HepG2 (cell line): ENCODE measurements at regions not wholly inside any gene's neighbourhood (a gene's known extent, or its start where the extent isn't known, plus 50 kb on each side); places are given as distances from the start of the nearest gene placed in this dataset.

Experiments
- ATAC-seq: fragments of 200-7000 bp; cut with Tn5 transposase; 3 replicates; pipeline ENCODE4 v1.9.1; 2020; ENCODE audit warnings: mild to moderate bottlenecking, moderate library complexity
- BruUV-seq: library from RNA; stranded (reverse); fragments of 400-500 nt; replicated peaks from 2 replicates; lab custom pipeline; 2021; lab: Mats Ljungman, UMichigan
- CTCF ChIA-PET: fragments of 300-600 bp; formaldehyde crosslinking; extraction: SDS; loops from one replicate; lab custom pipeline; 2021; ENCODE audit warnings: low total read pairs, inconsistent platforms, low intra/inter-chr PET ratio; lab: Yijun Ruan, JAX
- POLR2A ChIA-PET: fragments of 350-600 bp; sonication (Branson Sonifier 250); formaldehyde crosslinking; loops from one replicate; lab custom pipeline; 2020; ENCODE audit warnings: antibody characterized with exemption, inconsistent platforms; lab: Yijun Ruan, JAX
- DNase-seq: peaks from one replicate; pipeline ENCODE4 v3.0.0-alpha.2; 2015; ENCODE audit warnings: low spot score
- FAIRE-seq: peaks from 3 replicates; lab custom pipeline; 2011; peaks lifted over from hg19 to GRCh38; lab: Jason Lieb, UNC
- H2AFZ ChIP-seq: one replicate; pipeline ENCODE4 v1.6.1; 2011; ENCODE audit warnings: low read length, inconsistent platforms
- H3K27ac ChIP-seq: fragments of 300-600 bp; 3 replicates; pipeline ENCODE4 v1.8.0; 2011; ENCODE audit warnings: mixed run types, mild to moderate bottlenecking, mixed read lengths, low read length, inconsistent platforms; ENCODE audit not compliant: insufficient read depth; ENCODE audit errors: extremely low read length
- H3K27me3 ChIP-seq, 2 experiments: fragments of 200-600 bp in 1 of 2; 2 replicates in 1 of 2; 3 replicates in 1 of 2; pipeline versions ENCODE4 v1.6.0 to v1.8.0; 2011; ENCODE audit warnings: low read length in 2 of 2, mild to moderate bottlenecking in 2 of 2, moderate library complexity in 2 of 2, inconsistent platforms in 1 of 2; ENCODE audit not compliant: insufficient read depth in 2 of 2, control insufficient read depth in 1 of 2
- H3K36me3 ChIP-seq, 2 experiments: fragments of 200-600 bp in 1 of 2; replicated peaks in 1 of 2; 2 replicates in 1 of 2; 3 replicates in 1 of 2; pipeline versions ENCODE4 v1.5.1 to v1.8.0; 2011; ENCODE audit warnings: low read length in 2 of 2, inconsistent platforms in 1 of 2; ENCODE audit not compliant: insufficient read depth in 2 of 2, control insufficient read depth in 1 of 2
- H3K4me1 ChIP-seq: 2 replicates; pipeline ENCODE4 v1.5.1; 2012; ENCODE audit warnings: low read length, inconsistent platforms; ENCODE audit not compliant: insufficient read depth
- H3K4me2 ChIP-seq: 2 replicates; pipeline ENCODE4 v1.6.0; 2011; ENCODE audit warnings: low read depth, low read length, inconsistent platforms
- H3K4me3 ChIP-seq, 3 experiments: fragments of 200-600 bp in 1 of 3; sonication (generic), shearing (Covaris generic) in 1 of 3; replicated peaks in 1 of 3; 2 replicates each; pipeline ENCODE4 v1.5.1; 2011 to 2016; ENCODE audit warnings: low read length in 3 of 3, inconsistent platforms in 2 of 3, low read depth in 2 of 3, mild to moderate bottlenecking in 2 of 3, control low read depth in 1 of 3, mixed read lengths in 1 of 3; ENCODE audit not compliant: insufficient read depth in 1 of 3
- H3K79me2 ChIP-seq: one replicate; pipeline ENCODE4 v1.6.1; 2011; ENCODE audit warnings: low read length, inconsistent platforms; ENCODE audit not compliant: insufficient read depth
- H3K9ac ChIP-seq: 2 replicates; pipeline ENCODE4 v1.6.0; 2011; ENCODE audit warnings: mild to moderate bottlenecking, low read depth, low read length, inconsistent platforms; ENCODE audit not compliant: insufficient read depth
- H3K9me3 ChIP-seq: 2 replicates; pipeline ENCODE4 v1.5.1; 2012; ENCODE audit warnings: mild to moderate bottlenecking, low read length
- H4K20me1 ChIP-seq: 2 replicates; pipeline ENCODE4 v1.6.0; 2011; ENCODE audit warnings: inconsistent platforms, mild to moderate bottlenecking, low read length, moderate library complexity; ENCODE audit not compliant: insufficient read depth
- CSRNP1 ChIP-seq: sonication (generic); formaldehyde crosslinking; IDR thresholded peaks from 2 replicates; pipeline ENCODE4 v1.8.1; 2023; ENCODE audit warnings: mild to moderate bottlenecking, missing genetic modification reagents
- GLI4 ChIP-seq: sonication (generic); formaldehyde crosslinking; IDR thresholded peaks from 2 replicates; pipeline ENCODE4 v1.5.1; 2020; ENCODE audit warnings: missing genetic modification reagents, mild to moderate bottlenecking, moderate library complexity, borderline replicate concordance
- KAT8 ChIP-seq: IDR thresholded peaks from 2 replicates; pipeline ENCODE4 v1.6.1; 2016; ENCODE audit warnings: missing genetic modification reagents, missing compliant biosample characterization
- NFIB ChIP-seq: sonication (generic); formaldehyde crosslinking; IDR thresholded peaks from 2 replicates; pipeline ENCODE4 v1.9.0; 2021; ENCODE audit warnings: missing genetic modification reagents, mild to moderate bottlenecking, borderline replicate concordance
- RARA ChIP-seq: IDR thresholded peaks from 2 replicates; pipeline ENCODE4 v1.6.1; 2016; ENCODE audit warnings: missing genetic modification reagents, missing compliant biosample characterization
- ZFP82 ChIP-seq: sonication (generic); formaldehyde crosslinking; IDR thresholded peaks from 2 replicates; pipeline ENCODE4 v1.5.1; 2020; ENCODE audit warnings: mild to moderate bottlenecking, missing genetic modification reagents, borderline replicate concordance
- ZNF276 ChIP-seq: sonication (generic); formaldehyde crosslinking; IDR thresholded peaks from 2 replicates; pipeline ENCODE4 v1.4.0; 2020; ENCODE audit warnings: mild to moderate bottlenecking, low read depth, missing genetic modification reagents
- ZNF333 ChIP-seq: sonication (generic); formaldehyde crosslinking; IDR thresholded peaks from 2 replicates; pipeline ENCODE4 v1.4.0; 2020; ENCODE audit warnings: mild to moderate bottlenecking, missing genetic modification reagents, borderline replicate concordance
- ZNF557 ChIP-seq: sonication (generic); formaldehyde crosslinking; IDR thresholded peaks from 2 replicates; pipeline ENCODE4 v1.4.0; 2020; ENCODE audit warnings: missing genetic modification reagents
- ZNF746 ChIP-seq: sonication (generic); formaldehyde crosslinking; IDR thresholded peaks from 2 replicates; pipeline ENCODE4 v1.8.0; 2022; ENCODE audit warnings: mild to moderate bottlenecking, missing genetic modification reagents
- WGBS: methylation state at CpG from one replicate; pipeline ENCODE4 v1.1.6; 2017; ENCODE audit warnings: low lambda C conversion rate; 5-methylcytosine and 5-hydroxymethylcytosine counted together
- in situ Hi-C: cut with HindIII; loops from 2 replicates; pipeline ENCODE4 v1.10.0; 2017; ENCODE audit warnings: low pct_unique_long_range_greater_than_20kb; ENCODE audit not compliant: extremely low pct_ligation_motif_present
- intact Hi-C: fragments of 100-400 bp; cut with micrococcal nuclease; formaldehyde crosslinking; loops from one replicate; pipeline ENCODE4 v1.10.0; 2022; ENCODE audit not compliant: unreplicated experiment
- TF ChIP-seq, protein P1 (sequence below): sonication (generic); formaldehyde crosslinking; IDR thresholded peaks from 2 replicates; pipeline ENCODE4 v1.9.0; 2021; ENCODE audit warnings: missing genetic modification reagents, mild to moderate bottlenecking, borderline replicate concordance
- TF ChIP-seq, protein P2 (sequence below): IDR thresholded peaks from 2 replicates; pipeline ENCODE4 v1.4.0; 2020; ENCODE audit warnings: mild to moderate bottlenecking, missing genetic modification reagents

GRCh38 chr4:36704289-36704688 lies 422.9 kb downstream of the DTHD1 start (continued):
- no peak for TF ChIP-seq CSRNP1 (CRISPR knock-in tag)
- TF ChIP-seq RARA (CRISPR knock-in tag): no peak
- no peak for TF ChIP-seq ZNF746 (CRISPR knock-in tag)
- no peak for TF ChIP-seq NFIB (CRISPR knock-in tag)
- no peak for TF ChIP-seq GLI4 (CRISPR knock-in tag)
- TF ChIP-seq, protein P1, sequence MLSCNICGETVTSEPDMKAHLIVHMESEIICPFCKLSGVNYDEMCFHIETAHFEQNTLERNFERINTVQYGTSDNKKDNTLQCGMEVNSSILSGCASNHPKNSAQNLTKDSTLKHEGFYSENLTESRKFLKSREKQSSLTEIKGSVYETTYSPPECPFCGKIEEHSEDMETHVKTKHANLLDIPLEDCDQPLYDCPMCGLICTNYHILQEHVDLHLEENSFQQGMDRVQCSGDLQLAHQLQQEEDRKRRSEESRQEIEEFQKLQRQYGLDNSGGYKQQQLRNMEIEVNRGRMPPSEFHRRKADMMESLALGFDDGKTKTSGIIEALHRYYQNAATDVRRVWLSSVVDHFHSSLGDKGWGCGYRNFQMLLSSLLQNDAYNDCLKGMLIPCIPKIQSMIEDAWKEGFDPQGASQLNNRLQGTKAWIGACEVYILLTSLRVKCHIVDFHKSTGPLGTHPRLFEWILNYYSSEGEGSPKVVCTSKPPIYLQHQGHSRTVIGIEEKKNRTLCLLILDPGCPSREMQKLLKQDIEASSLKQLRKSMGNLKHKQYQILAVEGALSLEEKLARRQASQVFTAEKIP (CRISPR knock-in tag): no peak
- no peak for TF ChIP-seq ZNF557 (CRISPR knock-in tag)

DNA sequence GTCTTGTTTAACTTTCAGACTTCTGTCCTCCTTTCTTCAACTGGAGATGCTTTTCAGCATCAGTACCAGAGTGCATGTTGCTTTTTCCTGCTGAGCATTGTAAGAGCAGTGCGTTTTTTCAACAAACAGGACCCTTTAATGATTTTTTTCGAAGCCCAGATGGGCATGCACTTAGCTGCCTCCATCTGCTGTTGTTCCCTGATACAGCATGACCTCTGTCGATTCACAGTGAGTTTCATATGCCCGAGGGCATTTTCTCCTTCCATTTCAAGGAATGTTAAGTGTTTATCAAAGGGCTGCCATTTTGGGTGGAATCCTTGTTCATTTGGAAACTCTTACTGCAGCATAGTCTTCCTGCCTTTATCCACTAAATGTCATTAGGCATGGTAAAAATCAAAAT lies 428.6 kb downstream of the DTHD1 start:
- no TSS peak for BruUV-seq
- no peak overlapping the region for H3K27ac ChIP-seq
- FAIRE-seq (no peak), ATAC-seq (no peak), DNase-seq (no peak)
- in situ Hi-C loops (no loop called here), intact Hi-C loops (no loop called here)
- H3K9ac ChIP-seq: no peak overlapping the region
- WGBS: 3% methylated on average over 4 of the region's 4 CpGs
- H3K4me1 ChIP-seq: no peaks in the 10 kb centered on the region
- H4K20me1 ChIP-seq: no peaks in the 10 kb centered on the region
- CTCF ChIA-PET: no interaction called here
- no peak overlapping the region for H2AFZ ChIP-seq
- H3K36me3 ChIP-seq: no peaks in the 10 kb centered on the region
- H3K4me2 ChIP-seq: no peak overlapping the region
- POLR2A ChIA-PET: no interaction called here
- no peak overlapping the region for H3K4me3 ChIP-seq
- no peaks in the 10 kb centered on the region for H3K27me3 ChIP-seq
- H3K79me2 ChIP-seq: no peaks in the 10 kb centered on the region
- H3K9me3 ChIP-seq: peaks cover 2% of the 10 kb centered on the region; the same call in 1 of the 2 replicates
- TF ChIP-seq ZNF333 (CRISPR knock-in tag): no peak
- TF ChIP-seq ZNF276 (CRISPR knock-in tag): no peak
- no peak for TF ChIP-seq KAT8 (CRISPR knock-in tag)
- no peak for TF ChIP-seq ZFP82 (CRISPR knock-in tag)
- TF ChIP-seq, protein P2, sequence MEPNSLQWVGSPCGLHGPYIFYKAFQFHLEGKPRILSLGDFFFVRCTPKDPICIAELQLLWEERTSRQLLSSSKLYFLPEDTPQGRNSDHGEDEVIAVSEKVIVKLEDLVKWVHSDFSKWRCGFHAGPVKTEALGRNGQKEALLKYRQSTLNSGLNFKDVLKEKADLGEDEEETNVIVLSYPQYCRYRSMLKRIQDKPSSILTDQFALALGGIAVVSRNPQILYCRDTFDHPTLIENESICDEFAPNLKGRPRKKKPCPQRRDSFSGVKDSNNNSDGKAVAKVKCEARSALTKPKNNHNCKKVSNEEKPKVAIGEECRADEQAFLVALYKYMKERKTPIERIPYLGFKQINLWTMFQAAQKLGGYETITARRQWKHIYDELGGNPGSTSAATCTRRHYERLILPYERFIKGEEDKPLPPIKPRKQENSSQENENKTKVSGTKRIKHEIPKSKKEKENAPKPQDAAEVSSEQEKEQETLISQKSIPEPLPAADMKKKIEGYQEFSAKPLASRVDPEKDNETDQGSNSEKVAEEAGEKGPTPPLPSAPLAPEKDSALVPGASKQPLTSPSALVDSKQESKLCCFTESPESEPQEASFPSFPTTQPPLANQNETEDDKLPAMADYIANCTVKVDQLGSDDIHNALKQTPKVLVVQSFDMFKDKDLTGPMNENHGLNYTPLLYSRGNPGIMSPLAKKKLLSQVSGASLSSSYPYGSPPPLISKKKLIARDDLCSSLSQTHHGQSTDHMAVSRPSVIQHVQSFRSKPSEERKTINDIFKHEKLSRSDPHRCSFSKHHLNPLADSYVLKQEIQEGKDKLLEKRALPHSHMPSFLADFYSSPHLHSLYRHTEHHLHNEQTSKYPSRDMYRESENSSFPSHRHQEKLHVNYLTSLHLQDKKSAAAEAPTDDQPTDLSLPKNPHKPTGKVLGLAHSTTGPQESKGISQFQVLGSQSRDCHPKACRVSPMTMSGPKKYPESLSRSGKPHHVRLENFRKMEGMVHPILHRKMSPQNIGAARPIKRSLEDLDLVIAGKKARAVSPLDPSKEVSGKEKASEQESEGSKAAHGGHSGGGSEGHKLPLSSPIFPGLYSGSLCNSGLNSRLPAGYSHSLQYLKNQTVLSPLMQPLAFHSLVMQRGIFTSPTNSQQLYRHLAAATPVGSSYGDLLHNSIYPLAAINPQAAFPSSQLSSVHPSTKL (CRISPR knock-in tag): no peak
